ENCODE measurements at regions not wholly inside any gene's neighbourhood (a gene's known extent, or its start where the extent isn't known, plus 50 kb on each side); places are given as distances from the start of the nearest gene placed in this dataset.

DNA sequence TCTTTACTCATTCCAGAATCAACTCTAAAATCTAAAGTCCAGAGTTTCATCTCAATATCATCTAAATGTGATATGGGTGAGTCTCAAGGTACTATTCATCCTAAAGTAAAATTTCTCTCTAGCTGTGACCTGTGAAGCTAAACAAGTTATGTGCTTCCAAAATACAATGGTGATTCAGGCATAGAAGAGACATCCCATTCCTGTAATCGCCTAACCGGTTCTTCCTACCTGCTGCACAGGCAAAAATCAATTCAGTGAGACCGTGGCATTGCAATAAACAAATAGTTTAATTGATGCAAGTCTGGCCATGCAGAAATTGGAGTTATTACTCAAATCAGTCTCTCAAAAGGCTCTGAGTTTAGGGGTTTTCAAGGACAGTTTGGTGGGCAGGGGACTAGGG, 232.8 kb downstream of the UBE3D start:
- TF ChIP-seq EP300 (IDR thresholded peaks at IDR 0.05) (no peak), POLR2A (IDR thresholded peaks at IDR 0.05; ENCODE audit: low read depth) (no peak)

Measured in esophagus muscularis mucosa (tissue), 2 donors.